ENCODE measurements at regions not wholly inside any gene's neighbourhood (a gene's known extent, or its start where the extent isn't known, plus 50 kb on each side); places are given as distances from the start of the nearest gene placed in this dataset.

DNA sequence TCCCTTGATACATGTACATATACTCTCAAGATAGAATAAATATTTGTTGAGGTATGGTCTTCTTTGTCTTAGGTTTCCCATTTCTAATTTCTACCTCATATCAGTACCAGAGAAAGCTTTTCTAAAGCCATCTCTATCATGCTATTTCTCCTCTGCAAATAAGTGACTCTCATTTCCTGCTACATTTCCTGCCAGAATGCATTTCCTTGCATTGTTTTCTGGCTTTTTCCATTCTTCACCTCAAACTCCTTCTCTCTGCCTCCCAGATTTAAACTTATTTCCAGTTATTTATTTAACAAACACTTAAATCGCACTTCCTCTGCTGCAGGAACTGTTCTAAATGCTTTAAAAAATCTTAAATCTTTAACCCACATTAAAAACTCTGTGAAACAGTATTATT, 74.4 kb upstream of the STMND1 start:
- Histone ChIP-seq H3K9ac (ENCODE audit: low read length) (no peak overlapping the region), H4K20me1 (ENCODE audit: insufficient read depth) (no peaks in the 10 kb centered on the region), H3K27ac (ENCODE audit: low read length) (no peak overlapping the region), H3K79me2 (replicated peaks; ENCODE audit: insufficient read depth, low read length) (no peaks in the 10 kb centered on the region), H3K4me3 (ENCODE audit: low read length) (no peak overlapping the region), H2AFZ (ENCODE audit: low read depth, low read length) (no peak overlapping the region), H3K27me3 (ENCODE audit: insufficient read depth, low read depth, low read length) (no peaks in the 10 kb centered on the region), H3F3A (ENCODE audit: insufficient read depth, low read length, poor library complexity, severe bottlenecking) (no peaks in the 10 kb centered on the region), H3K4me2 (ENCODE audit: low read length) (no peak overlapping the region), H3K9me3 (ENCODE audit: low read length) (peaks cover 6% of the 10 kb centered on the region), H3K9me2 (ENCODE audit: insufficient read depth, low read length) (no peaks in the 10 kb centered on the region), H3K36me3 (ENCODE audit: insufficient read depth, low read length) (no peaks in the 10 kb centered on the region)
- TF ChIP-seq EZH2 (IDR thresholded peaks at IDR 0.05; ENCODE audit: borderline replicate concordance, insufficient read depth, low read length, poor library complexity, severe bottlenecking) (no peak), SMC3 (conservative IDR thresholded peaks at IDR 0.05; ENCODE audit: poor library complexity) (no peak), POLR2AphosphoS5 (IDR thresholded peaks at IDR 0.05) (no peak), RAD21 (conservative IDR thresholded peaks at IDR 0.05) (no peak), TAF1 (IDR thresholded peaks at IDR 0.05; ENCODE audit: low read depth) (no peak), MXI1 (conservative IDR thresholded peaks at IDR 0.05; ENCODE audit: poor library complexity, severe bottlenecking) (no peak), EP300 (conservative IDR thresholded peaks at IDR 0.05; ENCODE audit: poor library complexity, severe bottlenecking) (no peak)
- TF ChIP-seq, protein P1, sequence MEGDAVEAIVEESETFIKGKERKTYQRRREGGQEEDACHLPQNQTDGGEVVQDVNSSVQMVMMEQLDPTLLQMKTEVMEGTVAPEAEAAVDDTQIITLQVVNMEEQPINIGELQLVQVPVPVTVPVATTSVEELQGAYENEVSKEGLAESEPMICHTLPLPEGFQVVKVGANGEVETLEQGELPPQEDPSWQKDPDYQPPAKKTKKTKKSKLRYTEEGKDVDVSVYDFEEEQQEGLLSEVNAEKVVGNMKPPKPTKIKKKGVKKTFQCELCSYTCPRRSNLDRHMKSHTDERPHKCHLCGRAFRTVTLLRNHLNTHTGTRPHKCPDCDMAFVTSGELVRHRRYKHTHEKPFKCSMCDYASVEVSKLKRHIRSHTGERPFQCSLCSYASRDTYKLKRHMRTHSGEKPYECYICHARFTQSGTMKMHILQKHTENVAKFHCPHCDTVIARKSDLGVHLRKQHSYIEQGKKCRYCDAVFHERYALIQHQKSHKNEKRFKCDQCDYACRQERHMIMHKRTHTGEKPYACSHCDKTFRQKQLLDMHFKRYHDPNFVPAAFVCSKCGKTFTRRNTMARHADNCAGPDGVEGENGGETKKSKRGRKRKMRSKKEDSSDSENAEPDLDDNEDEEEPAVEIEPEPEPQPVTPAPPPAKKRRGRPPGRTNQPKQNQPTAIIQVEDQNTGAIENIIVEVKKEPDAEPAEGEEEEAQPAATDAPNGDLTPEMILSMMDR (IDR thresholded peaks at IDR 0.05; ENCODE audit: poor library complexity, severe bottlenecking): no peak
- TF ChIP-seq, protein P2, sequence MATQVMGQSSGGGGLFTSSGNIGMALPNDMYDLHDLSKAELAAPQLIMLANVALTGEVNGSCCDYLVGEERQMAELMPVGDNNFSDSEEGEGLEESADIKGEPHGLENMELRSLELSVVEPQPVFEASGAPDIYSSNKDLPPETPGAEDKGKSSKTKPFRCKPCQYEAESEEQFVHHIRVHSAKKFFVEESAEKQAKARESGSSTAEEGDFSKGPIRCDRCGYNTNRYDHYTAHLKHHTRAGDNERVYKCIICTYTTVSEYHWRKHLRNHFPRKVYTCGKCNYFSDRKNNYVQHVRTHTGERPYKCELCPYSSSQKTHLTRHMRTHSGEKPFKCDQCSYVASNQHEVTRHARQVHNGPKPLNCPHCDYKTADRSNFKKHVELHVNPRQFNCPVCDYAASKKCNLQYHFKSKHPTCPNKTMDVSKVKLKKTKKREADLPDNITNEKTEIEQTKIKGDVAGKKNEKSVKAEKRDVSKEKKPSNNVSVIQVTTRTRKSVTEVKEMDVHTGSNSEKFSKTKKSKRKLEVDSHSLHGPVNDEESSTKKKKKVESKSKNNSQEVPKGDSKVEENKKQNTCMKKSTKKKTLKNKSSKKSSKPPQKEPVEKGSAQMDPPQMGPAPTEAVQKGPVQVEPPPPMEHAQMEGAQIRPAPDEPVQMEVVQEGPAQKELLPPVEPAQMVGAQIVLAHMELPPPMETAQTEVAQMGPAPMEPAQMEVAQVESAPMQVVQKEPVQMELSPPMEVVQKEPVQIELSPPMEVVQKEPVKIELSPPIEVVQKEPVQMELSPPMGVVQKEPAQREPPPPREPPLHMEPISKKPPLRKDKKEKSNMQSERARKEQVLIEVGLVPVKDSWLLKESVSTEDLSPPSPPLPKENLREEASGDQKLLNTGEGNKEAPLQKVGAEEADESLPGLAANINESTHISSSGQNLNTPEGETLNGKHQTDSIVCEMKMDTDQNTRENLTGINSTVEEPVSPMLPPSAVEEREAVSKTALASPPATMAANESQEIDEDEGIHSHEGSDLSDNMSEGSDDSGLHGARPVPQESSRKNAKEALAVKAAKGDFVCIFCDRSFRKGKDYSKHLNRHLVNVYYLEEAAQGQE (IDR thresholded peaks at IDR 0.05; ENCODE audit: borderline replicate concordance): no peak

DNA sequence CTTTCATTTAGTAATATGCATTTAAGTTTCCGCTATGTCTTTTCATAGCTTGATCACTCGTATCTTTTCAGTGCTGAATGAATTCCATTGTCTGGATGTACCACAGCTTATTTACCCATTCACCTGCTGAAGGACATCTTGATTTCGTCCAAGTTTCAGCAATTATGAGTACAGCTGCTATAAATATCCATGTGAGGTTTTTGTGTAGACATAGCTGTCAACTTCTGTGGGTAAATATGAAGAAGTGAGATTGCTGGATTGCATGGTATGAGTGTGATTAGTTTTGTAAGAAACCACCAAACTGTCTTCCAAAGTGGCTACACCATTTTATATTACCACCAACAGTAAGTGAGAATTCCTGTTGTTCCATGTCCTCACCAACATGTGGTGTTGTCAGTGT, 79.2 kb upstream of the STMND1 start:
- Histone ChIP-seq H3F3A (ENCODE audit: insufficient read depth, low read length, poor library complexity, severe bottlenecking) (no peaks in the 10 kb centered on the region), H3K9me3 (ENCODE audit: low read length) (peaks cover 6% of the 10 kb centered on the region), H4K20me1 (ENCODE audit: insufficient read depth) (no peaks in the 10 kb centered on the region), H3K79me2 (replicated peaks; ENCODE audit: insufficient read depth, low read length) (no peaks in the 10 kb centered on the region), H3K9ac (ENCODE audit: low read length) (no peak overlapping the region), H3K27ac (ENCODE audit: low read length) (no peak overlapping the region), H3K9me2 (ENCODE audit: insufficient read depth, low read length) (no peaks in the 10 kb centered on the region), H3K27me3 (ENCODE audit: insufficient read depth, low read depth, low read length) (no peaks in the 10 kb centered on the region), H3K36me3 (ENCODE audit: insufficient read depth, low read length) (no peaks in the 10 kb centered on the region), H2AFZ (ENCODE audit: low read depth, low read length) (no peak overlapping the region), H3K4me2 (ENCODE audit: low read length) (no peak overlapping the region), H3K4me3 (ENCODE audit: low read length) (no peak overlapping the region)
- TF ChIP-seq TAF1 (IDR thresholded peaks at IDR 0.05; ENCODE audit: low read depth): no peak
- TF ChIP-seq, protein P2 (IDR thresholded peaks at IDR 0.05; ENCODE audit: borderline replicate concordance): no peak
- no peak for TF ChIP-seq SMC3 (conservative IDR thresholded peaks at IDR 0.05; ENCODE audit: poor library complexity)
- TF ChIP-seq POLR2AphosphoS5 (IDR thresholded peaks at IDR 0.05): no peak
- no peak for TF ChIP-seq EP300 (conservative IDR thresholded peaks at IDR 0.05; ENCODE audit: poor library complexity, severe bottlenecking)
- TF ChIP-seq, protein P1 (IDR thresholded peaks at IDR 0.05; ENCODE audit: poor library complexity, severe bottlenecking): no peak
- TF ChIP-seq EZH2 (IDR thresholded peaks at IDR 0.05; ENCODE audit: borderline replicate concordance, insufficient read depth, low read length, poor library complexity, severe bottlenecking): no peak
- TF ChIP-seq MXI1 (conservative IDR thresholded peaks at IDR 0.05; ENCODE audit: poor library complexity, severe bottlenecking): no peak
- no peak for TF ChIP-seq RAD21 (conservative IDR thresholded peaks at IDR 0.05)
